ENCODE measurements at regions not wholly inside any gene's neighbourhood (a gene's known extent, or its start where the extent isn't known, plus 50 kb on each side); places are given as distances from the start of the nearest gene placed in this dataset.
"Not testable (repeated sequence)": the region's sequence is repeated elsewhere in the genome, so short reads cannot be mapped to it uniquely, and the experiment has no call there.

- no peak for DNase-seq (ENCODE audit: low read depth in 3 of 3, low spot score in 2 of 3)
These were observed 120.5 kb upstream of the NGF start for GRCh38 chr1:115458426-115459114.

GRCh38 chr1:115457289-115457688 lies 119.2 kb upstream of the NGF start:
- no peak for DNase-seq (ENCODE audit: low read depth in 3 of 3, low spot score in 2 of 3)

GRCh38 chr1:115456441-115456961 lies 118.5 kb upstream of the NGF start:
- DNase-seq (ENCODE audit: low read depth in 3 of 3, low spot score in 2 of 3) = no peak

GRCh38 chr1:115454837-115455511 lies 116.9 kb upstream of the NGF start:
- DNase-seq (ENCODE audit: low read depth in 3 of 3, low spot score in 2 of 3) = no peak

GRCh38 chr1:115453666-115454065 lies 115.6 kb upstream of the NGF start:
- no peak for DNase-seq (ENCODE audit: low read depth in 3 of 3, low spot score in 2 of 3)

GRCh38 chr1:115452600-115453329 lies 114.7 kb upstream of the NGF start:
- no peak for DNase-seq (ENCODE audit: low read depth in 3 of 3, low spot score in 2 of 3)

GRCh38 chr1:115450501-115451040 lies 112.5 kb upstream of the NGF start:
- DNase-seq (ENCODE audit: low read depth in 3 of 3, low spot score in 2 of 3) = no peak

GRCh38 chr1:115448282-115449044 lies 110.4 kb upstream of the NGF start:
- no peak for DNase-seq (ENCODE audit: low read depth in 3 of 3, low spot score in 2 of 3)

GRCh38 chr1:115447672-115448071 lies 109.6 kb upstream of the NGF start:
- DNase-seq (ENCODE audit: low read depth in 3 of 3, low spot score in 2 of 3) = no peak

GRCh38 chr1:115445090-115445489 lies 107.0 kb upstream of the NGF start:
- no peak for DNase-seq (ENCODE audit: low read depth in 3 of 3, low spot score in 2 of 3)

GRCh38 chr1:115440733-115441132 lies 102.7 kb upstream of the NGF start:
- DNase-seq (ENCODE audit: low read depth in 3 of 3, low spot score in 2 of 3) = no peak

GRCh38 chr1:115439520-115439919 lies 101.5 kb upstream of the NGF start:
- DNase-seq (ENCODE audit: low read depth in 3 of 3, low spot score in 2 of 3) = not testable (repeated sequence)

GRCh38 chr1:115437196-115437595 lies 99.1 kb upstream of the NGF start:
- no peak for DNase-seq (ENCODE audit: low read depth in 3 of 3, low spot score in 2 of 3)

GRCh38 chr1:115436596-115436995 lies 98.5 kb upstream of the NGF start:
- DNase-seq (ENCODE audit: low read depth in 3 of 3, low spot score in 2 of 3) = no peak

GRCh38 chr1:115433483-115433882 lies 95.4 kb upstream of the NGF start:
- no peak for DNase-seq (ENCODE audit: low read depth in 3 of 3, low spot score in 2 of 3)

- DNase-seq (ENCODE audit: low read depth in 3 of 3, low spot score in 2 of 3) = no peak
These were observed 94.0 kb upstream of the NGF start for GRCh38 chr1:115432061-115432460.

- no peak for DNase-seq (ENCODE audit: low read depth in 3 of 3, low spot score in 2 of 3)
These were observed 92.6 kb upstream of the NGF start for GRCh38 chr1:115430441-115431158.

- DNase-seq (ENCODE audit: low read depth in 3 of 3, low spot score in 2 of 3) = no peak
These were observed 91.8 kb upstream of the NGF start for GRCh38 chr1:115429884-115430283.

- no peak for DNase-seq (ENCODE audit: low read depth in 3 of 3, low spot score in 2 of 3)
These were observed 91.2 kb upstream of the NGF start for GRCh38 chr1:115429241-115429640.

GRCh38 chr1:115428676-115429075 lies 90.6 kb upstream of the NGF start:
- DNase-seq (ENCODE audit: low read depth in 3 of 3, low spot score in 2 of 3) = no peak

Measured in right renal cortex interstitium (tissue), 3 donors.